ENCODE measurements at regions not wholly inside any gene's neighbourhood (a gene's known extent, or its start where the extent isn't known, plus 50 kb on each side); places are given as distances from the start of the nearest gene placed in this dataset.

DNA sequence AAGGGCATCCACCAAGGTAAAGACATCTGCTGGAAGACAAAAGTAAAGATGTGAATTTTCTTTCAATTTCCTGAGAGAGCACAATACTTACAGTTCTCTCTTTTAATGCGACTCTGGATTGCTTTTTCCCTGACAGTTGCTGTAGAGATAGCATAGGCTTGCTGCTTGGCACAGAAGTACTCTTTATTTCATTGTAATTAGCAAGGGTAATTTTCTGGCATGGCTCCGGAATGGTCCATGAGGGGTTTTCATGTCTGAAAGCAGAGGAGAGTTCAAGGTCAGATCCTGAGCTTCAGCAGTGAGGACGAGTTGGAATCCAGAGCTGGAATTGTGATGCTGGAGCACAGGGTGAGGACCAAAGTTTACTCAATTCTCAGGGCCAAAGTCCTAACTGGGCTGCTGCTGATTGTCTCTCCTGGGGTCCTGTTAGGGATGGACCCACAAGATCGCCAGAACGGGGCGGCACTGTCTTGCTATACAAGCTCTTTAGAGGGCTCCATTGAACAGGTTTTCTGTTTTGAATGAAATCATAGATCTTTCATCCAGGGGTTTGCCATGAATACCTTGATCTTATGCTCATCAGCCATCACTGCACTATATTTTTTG is 190.0 kb upstream of the MKI67 start:
- TF ChIP-seq CTCF (conservative IDR thresholded peaks at IDR 0.05 in 1 of 2, IDR thresholded peaks at IDR 0.05 in 1 of 2; ENCODE audit: extremely low read depth in 1 of 2, insufficient read depth in 1 of 2, low read depth in 1 of 2, low read length in 2 of 2) (no peak), EZH2 (IDR thresholded peaks at IDR 0.05; ENCODE audit: borderline replicate concordance, low read length) (no peak)

All from mammary epithelial cell (primary cell).